NCI-H1105 (cell line): ENCODE measurements at regions not wholly inside any gene's neighbourhood (a gene's known extent, or its start where the extent isn't known, plus 50 kb on each side); places are given as distances from the start of the nearest gene placed in this dataset.
A peak's percentile ranks its signal among the peaks of the same experiment; 100 is the strongest.
"Not testable (repeated sequence)": the region's sequence is repeated elsewhere in the genome, so short reads cannot be mapped to it uniquely, and the experiment has no call there.

Experiments used
- DNase-seq: peaks from one replicate; lab custom pipeline; 2025; lab: John Stamatoyannopoulos, UW

- not testable (repeated sequence) for DNase-seq
These were observed 51.5 kb downstream of the PPIAL4A start for GRCh38 chr1:120941066-120941465.

- DNase-seq, result not testable (repeated sequence)
These were observed 52.3 kb downstream of the PPIAL4A start for GRCh38 chr1:120941836-120942217.

GRCh38 chr1:120942218-120942944 is 52.8 kb downstream of the PPIAL4A start:
- peak; percentile 68 for DNase-seq

GRCh38 chr1:120942945-120943319 is 53.4 kb downstream of the PPIAL4A start:
- DNase-seq, result not testable (repeated sequence)

GRCh38 chr1:120944691-120945090 is 55.1 kb downstream of the PPIAL4A start:
- not testable (repeated sequence) for DNase-seq

- DNase-seq, result not testable (repeated sequence)
These were observed 55.6 kb downstream of the PPIAL4A start for GRCh38 chr1:120945122-120945521.

GRCh38 chr1:120947114-120947513 is 57.5 kb downstream of the PPIAL4A start:
- not testable (repeated sequence) for DNase-seq

GRCh38 chr1:120949724-120950123 is 60.2 kb downstream of the PPIAL4A start:
- DNase-seq, result not testable (repeated sequence)

GRCh38 chr1:120950633-120951032 is 61.1 kb downstream of the PPIAL4A start:
- DNase-seq, result not testable (repeated sequence)

- not testable (repeated sequence) for DNase-seq
These were observed 61.5 kb downstream of the PPIAL4A start for GRCh38 chr1:120951100-120951499.

GRCh38 chr1:120952207-120952870 is 62.8 kb downstream of the PPIAL4A start:
- not testable (repeated sequence) for DNase-seq

GRCh38 chr1:120952871-120953265 is 63.3 kb downstream of the PPIAL4A start:
- DNase-seq, result not testable (repeated sequence)

- DNase-seq, result no peak
These were observed 65.2 kb downstream of the PPIAL4A start for GRCh38 chr1:120954736-120955135.

GRCh38 chr1:120955961-120956360 is 66.4 kb downstream of the PPIAL4A start:
- not testable (repeated sequence) for DNase-seq

- DNase-seq, result not testable (repeated sequence)
These were observed 76.4 kb downstream of the PPIAL4A start for GRCh38 chr1:120966018-120966417.

- DNase-seq, result not testable (repeated sequence)
These were observed 83.3 kb downstream of the PPIAL4A start for GRCh38 chr1:120972863-120973262.

GRCh38 chr1:120973836-120974235 is 84.3 kb downstream of the PPIAL4A start:
- DNase-seq, result not testable (repeated sequence)

GRCh38 chr1:120977279-120977678 is 87.7 kb downstream of the PPIAL4A start:
- not testable (repeated sequence) for DNase-seq

GRCh38 chr1:120981489-120982094 is 92.0 kb downstream of the PPIAL4A start:
- not testable (repeated sequence) for DNase-seq

GRCh38 chr1:120994614-120995013 is 105.0 kb downstream of the PPIAL4A start:
- DNase-seq, result not testable (repeated sequence)

- not testable (repeated sequence) for DNase-seq
These were observed 105.5 kb downstream of the PPIAL4A start for GRCh38 chr1:120995025-120995424.

GRCh38 chr1:121001090-121001726 is 111.6 kb downstream of the PPIAL4A start:
- not testable (repeated sequence) for DNase-seq
